ENCODE measurements at regions not wholly inside any gene's neighbourhood (a gene's known extent, or its start where the extent isn't known, plus 50 kb on each side); places are given as distances from the start of the nearest gene placed in this dataset.

DNA sequence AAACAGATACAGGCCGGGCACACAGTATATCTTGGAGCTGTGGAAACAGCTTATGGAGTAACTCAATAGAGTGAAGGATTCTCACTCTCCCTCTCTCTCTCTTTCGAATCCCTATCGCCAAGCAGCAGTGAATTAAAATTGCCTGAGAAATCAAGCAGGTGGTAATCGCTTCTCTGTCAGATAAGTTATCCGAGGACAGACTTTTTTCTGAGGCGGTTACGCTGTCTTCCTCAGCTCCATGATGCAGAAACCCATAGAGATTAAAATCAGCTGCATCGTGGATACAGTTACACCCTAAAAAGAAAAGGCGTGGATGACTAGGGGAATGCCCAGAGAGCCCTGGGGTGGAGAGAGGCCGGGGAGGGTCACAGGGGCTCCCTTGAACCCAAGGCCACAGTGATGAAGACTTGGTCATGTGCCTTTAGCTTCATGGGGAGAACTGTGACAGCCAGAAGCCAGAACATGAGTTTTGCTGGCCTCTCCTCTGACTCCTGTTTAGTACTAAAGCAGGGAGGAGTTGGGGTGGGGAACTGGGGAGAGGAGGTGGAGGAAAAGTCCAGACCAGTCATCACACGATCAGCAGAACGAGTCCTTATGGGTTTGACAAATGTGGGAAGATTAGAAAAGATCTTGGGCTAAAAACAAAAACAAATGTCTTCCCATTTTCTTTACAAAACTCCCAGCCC lies 138.8 kb upstream of the JARID2 start (continued):
- TF ChIP-seq, protein P1, sequence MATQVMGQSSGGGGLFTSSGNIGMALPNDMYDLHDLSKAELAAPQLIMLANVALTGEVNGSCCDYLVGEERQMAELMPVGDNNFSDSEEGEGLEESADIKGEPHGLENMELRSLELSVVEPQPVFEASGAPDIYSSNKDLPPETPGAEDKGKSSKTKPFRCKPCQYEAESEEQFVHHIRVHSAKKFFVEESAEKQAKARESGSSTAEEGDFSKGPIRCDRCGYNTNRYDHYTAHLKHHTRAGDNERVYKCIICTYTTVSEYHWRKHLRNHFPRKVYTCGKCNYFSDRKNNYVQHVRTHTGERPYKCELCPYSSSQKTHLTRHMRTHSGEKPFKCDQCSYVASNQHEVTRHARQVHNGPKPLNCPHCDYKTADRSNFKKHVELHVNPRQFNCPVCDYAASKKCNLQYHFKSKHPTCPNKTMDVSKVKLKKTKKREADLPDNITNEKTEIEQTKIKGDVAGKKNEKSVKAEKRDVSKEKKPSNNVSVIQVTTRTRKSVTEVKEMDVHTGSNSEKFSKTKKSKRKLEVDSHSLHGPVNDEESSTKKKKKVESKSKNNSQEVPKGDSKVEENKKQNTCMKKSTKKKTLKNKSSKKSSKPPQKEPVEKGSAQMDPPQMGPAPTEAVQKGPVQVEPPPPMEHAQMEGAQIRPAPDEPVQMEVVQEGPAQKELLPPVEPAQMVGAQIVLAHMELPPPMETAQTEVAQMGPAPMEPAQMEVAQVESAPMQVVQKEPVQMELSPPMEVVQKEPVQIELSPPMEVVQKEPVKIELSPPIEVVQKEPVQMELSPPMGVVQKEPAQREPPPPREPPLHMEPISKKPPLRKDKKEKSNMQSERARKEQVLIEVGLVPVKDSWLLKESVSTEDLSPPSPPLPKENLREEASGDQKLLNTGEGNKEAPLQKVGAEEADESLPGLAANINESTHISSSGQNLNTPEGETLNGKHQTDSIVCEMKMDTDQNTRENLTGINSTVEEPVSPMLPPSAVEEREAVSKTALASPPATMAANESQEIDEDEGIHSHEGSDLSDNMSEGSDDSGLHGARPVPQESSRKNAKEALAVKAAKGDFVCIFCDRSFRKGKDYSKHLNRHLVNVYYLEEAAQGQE (IDR thresholded peaks at IDR 0.05; ENCODE audit: unreplicated experiment) = no peak
- TF ChIP-seq ETS1 (IDR thresholded peaks at IDR 0.05) (no peak), EZH2 (IDR thresholded peaks at IDR 0.05; ENCODE audit: low read depth, unreplicated experiment) (no peak), STAT1 (IDR thresholded peaks at IDR 0.05; ENCODE audit: unreplicated experiment) (no peak)

- ATAC-seq (no peak), DNase-seq (ENCODE audit: low spot score) (no peak)
- no peaks in the 10 kb centered on the region for H4K20me1 ChIP-seq (replicated peaks; ENCODE audit: insufficient read depth)
- Mint-ChIP-seq H3K4me3 (no peak overlapping the region), H3K27ac (no peak overlapping the region), H3K4me1 (peaks cover 9% of the 10 kb centered on the region), H3K9me3 (peaks cover 4% of the 10 kb centered on the region; the same call in 1 of the 3 replicates), H3K36me3 (ENCODE audit: low read depth) (no peaks in the 10 kb centered on the region), H3K27me3 (ENCODE audit: insufficient read depth, low read depth, poor library complexity) (peaks cover 3% of the 10 kb centered on the region)
- H3K27ac ChIP-seq (ENCODE audit: low read depth) = no peak overlapping the region
- H3K4me3 ChIP-seq = no peak overlapping the region
- TF ChIP-seq ETS1 (IDR thresholded peaks at IDR 0.05) = no peak
- TF ChIP-seq EZH2phosphoT487 (IDR thresholded peaks at IDR 0.05; ENCODE audit: unreplicated experiment) = no peak
- TF ChIP-seq JUNB (IDR thresholded peaks at IDR 0.05; ENCODE audit: unreplicated experiment) = no peak
- TF ChIP-seq EZH2 (IDR thresholded peaks at IDR 0.05; ENCODE audit: low read depth, unreplicated experiment) = no peak
- no peak for TF ChIP-seq POLR2AphosphoS5 (IDR thresholded peaks at IDR 0.05; ENCODE audit: low read depth)
- TF ChIP-seq, protein P2, sequence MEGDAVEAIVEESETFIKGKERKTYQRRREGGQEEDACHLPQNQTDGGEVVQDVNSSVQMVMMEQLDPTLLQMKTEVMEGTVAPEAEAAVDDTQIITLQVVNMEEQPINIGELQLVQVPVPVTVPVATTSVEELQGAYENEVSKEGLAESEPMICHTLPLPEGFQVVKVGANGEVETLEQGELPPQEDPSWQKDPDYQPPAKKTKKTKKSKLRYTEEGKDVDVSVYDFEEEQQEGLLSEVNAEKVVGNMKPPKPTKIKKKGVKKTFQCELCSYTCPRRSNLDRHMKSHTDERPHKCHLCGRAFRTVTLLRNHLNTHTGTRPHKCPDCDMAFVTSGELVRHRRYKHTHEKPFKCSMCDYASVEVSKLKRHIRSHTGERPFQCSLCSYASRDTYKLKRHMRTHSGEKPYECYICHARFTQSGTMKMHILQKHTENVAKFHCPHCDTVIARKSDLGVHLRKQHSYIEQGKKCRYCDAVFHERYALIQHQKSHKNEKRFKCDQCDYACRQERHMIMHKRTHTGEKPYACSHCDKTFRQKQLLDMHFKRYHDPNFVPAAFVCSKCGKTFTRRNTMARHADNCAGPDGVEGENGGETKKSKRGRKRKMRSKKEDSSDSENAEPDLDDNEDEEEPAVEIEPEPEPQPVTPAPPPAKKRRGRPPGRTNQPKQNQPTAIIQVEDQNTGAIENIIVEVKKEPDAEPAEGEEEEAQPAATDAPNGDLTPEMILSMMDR (conservative IDR thresholded peaks at IDR 0.05; ENCODE audit: low read depth in 2 of 2) = no peak
- TF ChIP-seq ZNF331 (CRISPR knock-in tag; IDR thresholded peaks at IDR 0.05; ENCODE audit: low read depth) = no peak
- no peak for TF ChIP-seq CREB1 (CRISPR knock-in tag; IDR thresholded peaks at IDR 0.05; ENCODE audit: low read depth)
- TF ChIP-seq ZNF114 (CRISPR knock-in tag; IDR thresholded peaks at IDR 0.05) = no peak
- no peak for TF ChIP-seq NANOG (IDR thresholded peaks at IDR 0.05; ENCODE audit: borderline replicate concordance)
- TF ChIP-seq, protein P1 (IDR thresholded peaks at IDR 0.05; ENCODE audit: unreplicated experiment) = no peak
- TF ChIP-seq STAT1 (IDR thresholded peaks at IDR 0.05; ENCODE audit: unreplicated experiment) = no peak
- H3K4me1 ChIP-seq (ENCODE audit: insufficient read depth) = no peaks in the 10 kb centered on the region; the same call in 1 of the 2 replicates
- H3K9me2 ChIP-seq (ENCODE audit: insufficient read depth) = 0 out of 2 replicates have a peak, but pooled peaks cover 5% of the 10 kb centered on the region
- no peak overlapping the region for H3K4me2 ChIP-seq
- no peaks in the 10 kb centered on the region for H3K79me2 ChIP-seq (replicated peaks; ENCODE audit: insufficient read depth)
- no peaks in the 10 kb centered on the region for H3K36me3 ChIP-seq (ENCODE audit: insufficient read depth)
- no peaks in the 10 kb centered on the region for H3K27me3 ChIP-seq (ENCODE audit: insufficient read depth)
- H2AFZ ChIP-seq = peak overlapping the region; percentile 88
- H3F3A ChIP-seq (replicated peaks; ENCODE audit: low read depth) = no peaks in the 10 kb centered on the region
These were observed 138.1 kb upstream of the JARID2 start for GRCh38 chr6:15107644-15108382.
